ENCODE measurements at regions not wholly inside any gene's neighbourhood (a gene's known extent, or its start where the extent isn't known, plus 50 kb on each side); places are given as distances from the start of the nearest gene placed in this dataset.

DNA sequence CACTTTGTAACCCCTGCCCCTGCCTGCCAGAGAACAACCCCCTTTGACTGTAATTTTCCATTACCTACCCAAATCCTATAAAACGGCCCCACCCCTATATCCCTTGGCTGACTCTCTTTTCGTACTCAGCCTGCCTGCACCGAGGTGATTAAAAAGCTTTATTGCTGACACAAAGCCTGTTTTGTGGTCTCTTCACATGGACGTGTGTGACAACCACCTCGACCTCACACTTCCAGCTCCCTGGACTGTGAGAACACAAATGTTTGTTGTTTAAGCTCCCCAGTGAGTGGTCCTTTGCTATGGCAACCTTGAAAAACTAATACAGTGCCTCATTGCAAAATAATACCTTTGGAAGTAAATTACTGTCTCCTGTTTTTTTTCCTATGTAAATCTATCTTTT is 299.2 kb upstream of the POU1F1 start:
- intact Hi-C loops (cut with micrococcal nuclease; ENCODE audit: unreplicated experiment): no loop called here
- Histone ChIP-seq H3K4me3 (ENCODE audit: low read depth, low read length) (no peak overlapping the region), H3K4me1 (no peaks in the 10 kb centered on the region), H3K27me3 (replicated peaks; ENCODE audit: control insufficient read depth, insufficient read depth, low read length) (no peaks in the 10 kb centered on the region), H3K36me3 (ENCODE audit: control insufficient read depth, insufficient read depth, low read length) (no peaks in the 10 kb centered on the region), H3K9me3 (no peaks in the 10 kb centered on the region)
- Mint-ChIP-seq H3K36me3 (ENCODE audit: insufficient read depth, unreplicated experiment) (no peaks in the 10 kb centered on the region), H3K4me3 (ENCODE audit: unreplicated experiment) (no peak overlapping the region), H3K27ac (ENCODE audit: unreplicated experiment) (no peak overlapping the region), H3K4me1 (ENCODE audit: low read depth, unreplicated experiment) (no peaks in the 10 kb centered on the region), H3K9me3 (ENCODE audit: unreplicated experiment) (no peaks in the 10 kb centered on the region), H3K27me3 (ENCODE audit: insufficient read depth, unreplicated experiment) (no peaks in the 10 kb centered on the region)
- DNase-seq: no peak
- CTCF ChIA-PET: no interaction called here
- TF ChIP-seq, protein P1, sequence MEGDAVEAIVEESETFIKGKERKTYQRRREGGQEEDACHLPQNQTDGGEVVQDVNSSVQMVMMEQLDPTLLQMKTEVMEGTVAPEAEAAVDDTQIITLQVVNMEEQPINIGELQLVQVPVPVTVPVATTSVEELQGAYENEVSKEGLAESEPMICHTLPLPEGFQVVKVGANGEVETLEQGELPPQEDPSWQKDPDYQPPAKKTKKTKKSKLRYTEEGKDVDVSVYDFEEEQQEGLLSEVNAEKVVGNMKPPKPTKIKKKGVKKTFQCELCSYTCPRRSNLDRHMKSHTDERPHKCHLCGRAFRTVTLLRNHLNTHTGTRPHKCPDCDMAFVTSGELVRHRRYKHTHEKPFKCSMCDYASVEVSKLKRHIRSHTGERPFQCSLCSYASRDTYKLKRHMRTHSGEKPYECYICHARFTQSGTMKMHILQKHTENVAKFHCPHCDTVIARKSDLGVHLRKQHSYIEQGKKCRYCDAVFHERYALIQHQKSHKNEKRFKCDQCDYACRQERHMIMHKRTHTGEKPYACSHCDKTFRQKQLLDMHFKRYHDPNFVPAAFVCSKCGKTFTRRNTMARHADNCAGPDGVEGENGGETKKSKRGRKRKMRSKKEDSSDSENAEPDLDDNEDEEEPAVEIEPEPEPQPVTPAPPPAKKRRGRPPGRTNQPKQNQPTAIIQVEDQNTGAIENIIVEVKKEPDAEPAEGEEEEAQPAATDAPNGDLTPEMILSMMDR (IDR thresholded peaks at IDR 0.05; ENCODE audit: insufficient read depth in 1 of 2, low read depth in 1 of 2, low read length in 1 of 2, severe bottlenecking in 1 of 2, unreplicated experiment in 1 of 2): no peak
- POLR2A ChIA-PET: no interaction called here
- no TSS peak for BruUV-seq (replicated peaks)

DNA sequence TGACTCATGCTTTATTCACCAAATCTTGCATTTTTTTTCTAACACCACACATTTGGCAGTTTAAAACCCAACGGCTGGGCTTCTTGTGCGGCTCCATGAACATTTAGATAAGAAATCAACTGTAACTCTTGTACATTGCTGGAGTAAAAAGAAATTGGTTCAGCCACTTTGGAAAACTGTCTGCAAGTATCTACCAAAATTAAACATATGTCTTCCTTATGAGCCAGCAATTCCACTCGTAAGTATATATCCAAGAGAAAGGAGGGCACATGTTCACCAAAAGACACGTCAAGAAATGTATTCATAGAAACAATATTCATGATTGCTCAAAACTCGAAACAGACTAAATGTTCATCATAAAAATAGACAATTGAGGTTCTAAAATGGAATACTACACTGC is 291.9 kb upstream of the POU1F1 start:
- DNase-seq: no peak
- no peak overlapping the region for H3K27ac Mint-ChIP-seq (ENCODE audit: unreplicated experiment)

DNA sequence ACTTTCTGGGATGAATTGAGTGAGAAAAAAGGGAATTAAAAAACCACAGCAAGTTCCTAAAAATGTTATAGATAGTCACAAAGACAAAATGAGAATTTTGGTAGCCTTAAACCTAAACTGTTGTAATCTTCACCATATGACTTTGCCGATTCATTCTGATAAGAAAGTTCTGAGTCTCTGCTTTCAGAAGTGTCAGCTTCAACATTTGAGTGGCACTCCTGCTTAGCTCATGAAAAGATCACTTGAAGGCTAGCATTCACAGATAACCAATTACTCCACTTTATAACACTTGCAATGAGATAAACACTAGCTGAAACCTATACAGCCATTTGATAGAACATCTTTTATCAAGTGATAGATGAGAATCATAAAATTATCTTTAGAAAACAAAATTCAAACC is 288.1 kb upstream of the POU1F1 start:
- ChIA-PET CTCF (no interaction called here), POLR2A (no interaction called here)
- no peaks in the 10 kb centered on the region for H3K27me3 ChIP-seq (replicated peaks; ENCODE audit: control insufficient read depth, insufficient read depth, low read length)
- no peaks in the 10 kb centered on the region for H3K36me3 Mint-ChIP-seq (ENCODE audit: insufficient read depth, unreplicated experiment)
- H3K36me3 ChIP-seq (ENCODE audit: control insufficient read depth, insufficient read depth, low read length): no peaks in the 10 kb centered on the region
- H3K4me1 Mint-ChIP-seq (ENCODE audit: low read depth, unreplicated experiment): no peaks in the 10 kb centered on the region
- H3K4me3 ChIP-seq (ENCODE audit: low read depth, low read length): no peak overlapping the region
- H3K9me3 ChIP-seq: no peaks in the 10 kb centered on the region
- no peak overlapping the region for H3K27ac Mint-ChIP-seq (ENCODE audit: unreplicated experiment)
- DNase-seq: no peak
- no peaks in the 10 kb centered on the region for H3K4me1 ChIP-seq
- intact Hi-C loops (cut with micrococcal nuclease; ENCODE audit: unreplicated experiment): no loop called here
- no peaks in the 10 kb centered on the region for H3K27me3 Mint-ChIP-seq (ENCODE audit: insufficient read depth, unreplicated experiment)
- BruUV-seq (replicated peaks): no TSS peak
- H3K4me3 Mint-ChIP-seq (ENCODE audit: unreplicated experiment): no peak overlapping the region
- H3K9me3 Mint-ChIP-seq (ENCODE audit: unreplicated experiment): no peaks in the 10 kb centered on the region
- TF ChIP-seq, protein P1 (IDR thresholded peaks at IDR 0.05; ENCODE audit: insufficient read depth in 1 of 2, low read depth in 1 of 2, low read length in 1 of 2, severe bottlenecking in 1 of 2, unreplicated experiment in 1 of 2): no peak

More for the DNA sequence above, 291.9 kb upstream of the POU1F1 start:
- no peaks in the 10 kb centered on the region for H3K36me3 Mint-ChIP-seq (ENCODE audit: insufficient read depth, unreplicated experiment)
- TF ChIP-seq, protein P1 (IDR thresholded peaks at IDR 0.05; ENCODE audit: insufficient read depth in 1 of 2, low read depth in 1 of 2, low read length in 1 of 2, severe bottlenecking in 1 of 2, unreplicated experiment in 1 of 2): no peak
- H3K9me3 ChIP-seq: no peaks in the 10 kb centered on the region
- H3K9me3 Mint-ChIP-seq (ENCODE audit: unreplicated experiment): no peaks in the 10 kb centered on the region
- no peaks in the 10 kb centered on the region for H3K36me3 ChIP-seq (ENCODE audit: control insufficient read depth, insufficient read depth, low read length)
- no peaks in the 10 kb centered on the region for H3K27me3 Mint-ChIP-seq (ENCODE audit: insufficient read depth, unreplicated experiment)
- no peaks in the 10 kb centered on the region for H3K4me1 Mint-ChIP-seq (ENCODE audit: low read depth, unreplicated experiment)
- ChIA-PET POLR2A (no interaction called here), CTCF (no interaction called here)
- no TSS peak for BruUV-seq (replicated peaks)
- no peak overlapping the region for H3K4me3 ChIP-seq (ENCODE audit: low read depth, low read length)
- H3K4me3 Mint-ChIP-seq (ENCODE audit: unreplicated experiment): no peak overlapping the region
- no peaks in the 10 kb centered on the region for H3K4me1 ChIP-seq
- intact Hi-C loops (cut with micrococcal nuclease; ENCODE audit: unreplicated experiment): no loop called here
- H3K27me3 ChIP-seq (replicated peaks; ENCODE audit: control insufficient read depth, insufficient read depth, low read length): no peaks in the 10 kb centered on the region

All from Caco-2 (cell line).